OCI-LY7 (cell line): ENCODE measurements at regions not wholly inside any gene's neighbourhood (a gene's known extent, or its start where the extent isn't known, plus 50 kb on each side); places are given as distances from the start of the nearest gene placed in this dataset.

Source experiments
- CTCF ChIP-seq: fragments of 200-600 bp; sonication (generic); conservative IDR thresholded peaks from 2 replicates; pipeline ENCODE4 v1.5.1; 2014; ENCODE audit warnings: mild to moderate bottlenecking, antibody characterized with exemption, low read length, moderate library complexity, mixed read lengths
- EZH2phosphoT487 ChIP-seq: fragments of 200-600 bp; sonication (generic); IDR thresholded peaks from 2 replicates; pipeline ENCODE4 v1.6.1; 2018; ENCODE audit warnings: low read depth, borderline replicate concordance, mild to moderate bottlenecking, mixed run types, antibody characterized with exemption, low read length, moderate library complexity, mixed read lengths

DNA sequence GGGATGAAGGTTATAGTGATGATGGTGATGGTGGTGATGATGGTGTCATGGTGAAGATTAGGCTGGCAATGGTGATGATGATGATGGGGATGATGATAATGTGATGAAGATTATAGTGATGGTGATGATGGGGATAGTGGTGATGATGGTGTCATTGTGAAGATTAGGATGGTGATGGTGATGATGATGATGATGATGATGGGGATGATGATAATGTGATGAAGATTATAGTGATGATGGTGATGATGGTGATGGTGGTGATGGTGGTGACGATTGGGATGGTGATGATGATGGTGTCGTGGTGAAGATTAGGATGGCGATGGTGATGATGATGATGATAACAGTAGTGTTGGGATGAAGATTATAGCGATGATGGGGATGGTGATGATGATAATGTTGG, 285.1 kb upstream of the AJAP1 start:
- no peak for TF ChIP-seq CTCF
- no peak for TF ChIP-seq EZH2phosphoT487
